ENCODE measurements at regions not wholly inside any gene's neighbourhood (a gene's known extent, or its start where the extent isn't known, plus 50 kb on each side); places are given as distances from the start of the nearest gene placed in this dataset.
A peak's percentile ranks its signal among the peaks of the same experiment; 100 is the strongest.
"Not testable (repeated sequence)": the region's sequence is repeated elsewhere in the genome, so short reads cannot be mapped to it uniquely, and the experiment has no call there.

DNA sequence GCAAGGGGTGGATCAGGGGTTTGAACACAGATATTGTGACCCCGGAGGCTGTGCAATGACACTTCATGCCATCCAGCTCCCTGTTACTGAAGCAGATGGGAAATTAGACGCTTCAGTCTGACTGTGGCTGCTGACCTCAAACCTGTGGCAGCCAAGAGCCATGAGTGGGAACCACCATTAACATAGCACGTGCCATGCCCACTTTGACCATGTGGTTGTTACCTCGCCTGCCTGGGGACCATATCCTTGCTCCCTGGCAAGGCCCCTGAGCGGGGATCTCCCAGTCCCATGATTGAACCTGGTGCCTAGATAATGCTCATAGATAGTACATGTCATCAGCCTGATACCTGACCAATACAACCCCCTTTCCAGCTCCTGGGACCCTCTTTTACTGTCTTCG, 68.9 kb downstream of the CYP26B1 start:
- DNase-seq, result no peak

DNA sequence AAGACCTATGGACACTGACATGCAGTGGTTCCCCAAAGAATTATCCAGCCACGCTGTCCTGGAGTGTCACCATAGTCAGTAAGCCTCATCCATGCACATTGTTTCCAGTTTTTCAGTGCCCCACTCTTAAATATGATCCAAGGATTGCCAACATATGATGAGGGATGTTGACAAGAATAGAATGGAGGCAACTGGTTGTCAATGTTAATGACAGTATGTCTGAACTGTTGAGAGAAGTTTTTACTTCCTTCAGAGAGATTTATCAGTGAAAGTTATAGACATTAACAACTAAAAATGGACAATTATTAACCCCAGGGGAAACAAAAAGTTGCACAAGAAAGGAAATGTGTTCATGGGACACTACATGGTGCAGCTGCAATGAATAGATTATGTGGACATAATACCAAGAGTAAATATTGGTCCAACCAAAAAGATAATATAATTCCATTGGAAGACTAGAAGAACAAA, 69.9 kb downstream of the CYP26B1 start:
- DNase-seq, result no peak

DNA sequence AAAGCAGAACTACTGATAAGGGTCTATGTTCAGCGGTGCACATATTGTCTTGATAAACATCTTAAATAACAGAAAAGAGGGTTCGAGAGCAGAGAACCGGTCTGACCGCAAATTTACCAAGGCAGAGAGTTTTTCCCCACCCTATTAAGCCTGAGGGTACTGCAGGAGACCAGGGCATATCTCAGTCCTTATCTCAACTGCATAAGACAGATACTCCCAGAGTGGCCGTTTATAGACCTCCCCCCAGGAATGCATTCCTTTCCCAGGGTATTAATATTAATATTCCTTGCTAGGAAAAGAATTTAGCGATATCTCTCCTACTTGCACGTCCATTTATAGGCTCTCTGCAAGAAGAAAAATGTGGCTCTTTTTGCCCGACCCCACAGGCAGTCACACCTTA, 74.3 kb downstream of the CYP26B1 start:
- not testable (repeated sequence) for DNase-seq

DNA sequence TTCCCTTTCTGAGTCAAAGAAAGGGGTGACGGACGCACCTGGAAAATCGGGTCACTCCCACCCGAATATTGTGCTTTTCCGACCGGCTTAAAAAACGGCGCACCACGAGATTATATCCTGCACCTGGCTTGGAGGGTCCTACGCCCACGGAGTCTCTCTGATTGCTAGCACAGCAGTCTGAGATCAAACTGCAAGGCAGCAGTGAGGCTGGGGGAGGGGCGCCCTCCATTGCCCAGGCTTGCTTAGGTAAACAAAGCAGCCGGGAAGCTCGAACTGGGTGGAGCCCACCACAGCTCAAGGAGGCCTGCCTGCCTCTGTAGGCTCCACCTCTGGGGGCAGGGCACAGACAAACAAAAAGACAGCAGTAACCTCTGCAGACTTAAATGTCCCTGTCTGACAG, 83.5 kb downstream of the CYP26B1 start:
- DNase-seq, result not testable (repeated sequence)

DNA sequence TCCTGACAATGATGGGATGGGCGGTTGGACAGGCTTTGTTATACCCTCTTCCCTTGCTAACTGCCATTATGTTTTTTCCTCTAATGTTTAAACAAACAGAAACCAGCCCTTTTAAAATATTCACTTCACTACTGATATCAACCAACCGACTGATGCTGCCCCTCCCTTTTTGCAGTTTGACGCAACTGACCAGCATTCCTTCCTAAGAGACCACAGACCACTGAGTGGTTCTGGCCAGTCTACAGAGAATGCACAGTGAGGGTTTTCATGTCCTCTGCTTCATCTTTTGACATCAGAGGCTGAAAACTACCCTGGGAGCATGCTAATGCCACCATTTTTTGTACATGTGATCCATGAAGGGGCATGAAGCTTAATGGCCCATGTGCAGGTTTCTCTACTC, 85.3 kb downstream of the CYP26B1 start:
- DNase-seq, result no peak

DNA sequence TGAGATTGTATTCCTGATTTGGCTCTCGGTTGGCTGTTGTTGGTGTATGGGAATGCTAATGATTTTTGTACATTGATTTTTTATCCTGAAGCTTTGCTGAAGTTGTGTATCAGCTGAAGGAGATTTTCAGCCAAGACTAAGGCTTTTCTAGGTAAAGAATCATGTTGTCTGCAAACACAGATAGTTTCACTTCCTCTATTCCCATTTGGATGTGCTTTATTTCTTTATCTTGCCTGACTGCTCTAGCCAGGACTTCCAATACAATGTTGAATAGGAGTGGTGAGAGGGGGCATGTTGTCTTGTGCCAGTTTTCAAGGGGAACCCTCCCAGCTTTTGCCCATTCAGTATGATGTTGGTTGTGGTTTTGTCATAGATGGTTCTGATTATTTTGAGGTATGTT, 90.4 kb downstream of the CYP26B1 start:
- DNase-seq, result no peak

DNA sequence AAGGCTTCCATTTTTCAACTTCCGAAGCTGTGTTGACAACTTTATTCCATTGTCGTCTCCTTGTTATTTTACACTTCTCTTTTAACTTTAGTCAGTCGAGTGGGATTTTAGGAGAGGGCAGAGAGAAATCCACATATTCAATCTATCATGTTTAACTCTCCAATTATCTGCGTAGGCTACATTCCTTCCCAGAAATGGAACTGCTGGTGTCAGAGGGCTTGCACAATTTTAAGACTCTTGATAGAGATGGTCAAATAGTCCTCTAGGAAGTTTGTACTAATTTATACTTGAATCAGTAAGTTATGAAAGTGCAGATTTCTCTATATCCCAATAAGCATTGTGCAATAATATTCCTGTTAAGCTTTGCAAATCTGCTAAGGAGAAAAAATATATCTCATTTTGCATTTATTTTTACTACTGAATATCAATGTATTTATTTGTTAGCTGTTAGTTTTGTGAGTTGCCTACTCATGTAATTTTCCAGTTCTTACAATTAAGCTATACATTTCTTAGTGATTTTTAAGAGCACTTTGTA, 95.6 kb downstream of the CYP26B1 start:
- no peak for DNase-seq

DNA sequence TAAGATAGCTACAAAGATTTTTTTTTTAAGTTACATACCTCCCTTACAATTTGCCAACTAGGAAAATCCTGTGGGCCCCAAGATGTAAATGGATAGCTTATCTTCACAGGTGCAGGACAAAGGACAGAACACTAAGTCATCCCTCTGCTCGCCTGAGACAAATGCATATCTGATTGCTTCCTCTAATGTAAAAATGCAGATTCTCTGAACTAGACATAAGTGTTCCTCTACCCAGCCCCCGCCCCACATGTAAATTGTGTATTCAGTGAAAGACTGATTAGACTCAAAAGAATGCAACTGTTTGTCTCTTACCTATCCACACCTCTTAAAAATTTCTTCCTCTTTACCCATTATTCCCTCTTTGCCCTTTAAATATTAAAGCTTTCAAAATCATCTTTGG, 96.5 kb downstream of the CYP26B1 start:
- no peak for DNase-seq

DNA sequence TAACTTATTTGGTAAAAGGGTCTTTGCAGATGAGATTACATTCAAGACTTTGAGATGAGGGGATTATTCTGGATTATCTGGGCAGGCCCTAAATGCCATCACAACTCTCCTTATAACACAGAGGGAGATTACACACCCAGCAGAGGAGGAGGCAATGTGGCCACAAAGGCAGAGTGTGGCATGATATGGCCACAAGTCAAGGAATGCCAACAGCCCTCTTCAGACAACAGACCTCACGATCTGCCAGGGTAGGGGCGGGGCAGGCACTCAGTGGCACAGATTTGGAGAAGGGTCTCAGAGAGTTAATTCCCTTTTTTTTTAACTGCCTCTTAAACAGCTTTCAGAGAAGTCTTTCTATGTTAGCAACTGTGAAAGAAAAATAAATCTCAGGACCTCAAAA, 96.9 kb downstream of the CYP26B1 start:
- DNase-seq, result no peak

DNA sequence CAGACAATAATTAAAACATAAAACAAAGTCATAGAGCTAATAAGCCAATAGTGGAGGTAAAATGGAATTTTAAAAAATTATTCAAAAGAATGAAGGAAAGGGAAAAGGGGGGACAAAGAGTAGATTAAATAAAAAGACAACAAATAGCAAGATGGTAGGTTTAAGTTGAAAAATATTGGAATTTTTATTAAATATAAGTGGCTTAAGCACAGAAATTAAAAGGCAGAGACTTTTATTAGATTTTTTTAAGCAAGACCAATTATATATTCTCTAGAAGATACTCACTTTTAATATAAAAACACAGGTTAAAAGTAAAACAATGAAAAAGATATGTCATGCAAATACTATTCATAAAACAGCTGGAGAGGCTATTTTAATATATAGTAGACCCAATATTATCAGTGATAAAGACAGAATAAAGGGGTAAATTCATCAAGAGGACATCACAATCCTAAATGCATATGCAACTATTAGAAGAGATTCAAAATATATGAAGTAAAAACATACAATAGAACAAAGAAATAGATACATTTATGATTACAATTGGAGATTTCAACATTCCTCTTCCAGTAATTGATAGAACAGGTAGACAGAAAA, 98.7 kb downstream of the CYP26B1 start:
- no peak for DNase-seq

DNA sequence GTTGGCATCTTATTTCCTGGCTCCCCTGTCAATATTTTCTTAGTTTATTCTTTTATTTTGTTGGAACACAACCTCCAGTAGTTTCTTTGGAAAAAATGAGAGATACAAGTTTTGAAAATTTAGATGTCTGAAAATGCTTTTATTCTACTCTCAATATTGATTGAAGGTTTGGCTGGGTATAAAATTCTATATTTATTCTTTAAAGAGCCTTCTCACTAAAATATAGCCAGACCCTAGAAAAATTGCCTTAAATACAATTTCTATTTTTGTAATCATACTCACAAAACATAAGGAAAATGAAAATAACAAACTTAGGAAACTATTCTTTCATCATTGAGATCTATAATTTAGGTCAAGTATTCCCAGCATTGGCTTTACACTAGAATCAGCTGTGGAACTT, 103.7 kb downstream of the CYP26B1 start:
- DNase-seq, result no peak

DNA sequence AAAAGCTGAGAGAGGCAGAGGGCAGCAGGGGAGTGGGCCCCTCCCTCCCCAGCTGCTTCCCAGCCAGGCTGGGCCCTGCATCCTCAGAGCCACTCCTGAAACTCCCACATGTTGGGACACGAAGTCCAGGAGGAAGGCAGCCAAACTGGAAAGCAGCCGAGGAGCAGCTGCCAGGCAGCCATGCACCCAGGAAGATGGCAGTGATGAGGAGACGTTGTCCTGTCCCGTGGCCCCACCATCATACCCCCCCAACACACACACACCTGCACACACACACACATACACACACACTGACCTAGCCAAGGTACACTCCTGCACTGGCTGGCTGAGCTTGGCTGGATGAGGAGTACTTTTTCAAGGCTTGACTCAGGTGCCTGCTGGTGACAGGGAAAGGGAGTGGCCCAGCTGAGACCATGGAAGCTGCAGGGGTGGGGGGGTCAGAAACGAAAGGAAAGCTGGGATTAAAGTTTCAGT, 106.0 kb downstream of the CYP26B1 start:
- no peak for DNase-seq

DNA sequence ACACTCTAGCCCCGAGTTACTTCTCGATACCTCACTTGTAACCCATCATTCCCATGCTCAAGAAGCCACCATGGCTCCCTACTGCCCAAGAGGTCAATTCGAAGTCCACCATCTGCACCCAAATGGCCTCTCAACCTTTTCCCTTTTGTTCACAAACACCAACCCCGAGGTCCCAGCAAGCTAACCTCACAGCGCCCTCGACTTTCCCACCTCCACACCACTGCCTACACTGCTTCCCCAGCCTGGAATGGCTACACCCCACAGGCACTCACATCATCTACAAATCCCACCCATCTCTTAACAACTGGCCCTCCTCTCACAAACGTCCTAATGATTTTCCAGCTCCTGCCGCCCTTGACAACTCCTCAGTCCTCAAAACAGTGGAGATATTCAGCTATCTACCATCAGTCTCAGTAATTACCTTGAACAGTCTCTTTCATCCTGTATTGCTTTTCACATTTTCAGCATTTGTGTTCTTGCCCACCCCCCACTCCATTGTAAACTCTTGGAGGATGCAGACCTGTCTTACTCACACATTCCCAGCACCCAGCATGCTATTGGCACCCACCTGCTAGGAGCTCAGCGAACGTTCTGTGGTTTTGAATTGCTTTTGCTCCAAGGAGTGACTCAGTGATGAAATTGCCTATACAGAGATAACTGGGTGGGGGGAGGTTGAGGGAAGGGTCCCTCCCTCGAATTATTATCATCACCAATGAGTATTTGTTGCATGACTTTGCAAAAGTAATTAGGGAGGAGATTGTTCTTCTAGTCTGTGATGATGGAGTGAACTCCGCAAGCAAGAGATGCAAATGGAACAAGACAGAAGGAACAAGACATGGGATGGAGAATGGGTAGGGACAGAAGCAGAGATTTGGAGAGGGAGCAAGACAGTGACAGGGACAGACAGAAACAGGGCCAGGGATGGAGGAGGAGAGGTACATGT, 106.8 kb downstream of the CYP26B1 start:
- peak; percentile 57 for DNase-seq

DNA sequence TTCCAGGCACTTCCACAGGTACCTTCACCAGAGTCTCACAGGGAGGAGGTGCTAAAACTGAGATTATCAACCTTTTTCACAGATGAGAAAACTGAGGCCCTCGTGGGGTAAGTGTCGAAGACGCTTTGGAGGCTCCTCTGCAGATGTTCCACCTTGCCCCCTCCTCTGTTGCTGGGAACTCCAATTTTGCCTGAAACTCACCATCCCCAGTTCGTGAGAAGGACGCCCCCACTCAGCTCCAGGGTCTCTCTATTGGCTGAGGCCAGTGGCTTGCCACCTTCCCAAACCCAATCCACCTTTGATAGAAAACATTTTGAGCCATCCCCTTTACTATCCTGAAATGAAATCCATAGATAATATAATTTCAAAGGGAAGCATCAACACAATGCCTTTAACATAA, 109.1 kb downstream of the CYP26B1 start:
- DNase-seq, result no peak

DNA sequence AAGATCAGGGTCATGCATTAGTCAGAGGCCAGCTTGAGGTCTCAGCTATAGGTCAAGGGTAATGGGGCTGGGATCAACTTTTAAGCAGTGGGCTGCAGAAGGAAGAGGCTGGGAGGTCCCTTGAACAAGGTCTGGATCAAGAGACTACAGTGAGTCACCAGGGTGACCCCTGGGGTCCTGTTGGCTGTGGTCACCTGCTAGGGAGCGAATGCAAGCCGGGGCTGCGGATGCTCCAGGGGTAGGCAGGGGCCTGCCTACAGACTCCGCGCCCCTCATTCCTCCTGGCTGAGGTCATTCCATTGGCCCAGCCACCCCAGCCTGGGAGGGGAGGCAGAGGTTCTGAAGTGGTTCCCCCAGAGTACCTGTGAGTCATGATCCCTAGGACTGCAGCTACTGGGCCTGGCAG, 110.4 kb downstream of the CYP26B1 start:
- DNase-seq, result no peak

DNA sequence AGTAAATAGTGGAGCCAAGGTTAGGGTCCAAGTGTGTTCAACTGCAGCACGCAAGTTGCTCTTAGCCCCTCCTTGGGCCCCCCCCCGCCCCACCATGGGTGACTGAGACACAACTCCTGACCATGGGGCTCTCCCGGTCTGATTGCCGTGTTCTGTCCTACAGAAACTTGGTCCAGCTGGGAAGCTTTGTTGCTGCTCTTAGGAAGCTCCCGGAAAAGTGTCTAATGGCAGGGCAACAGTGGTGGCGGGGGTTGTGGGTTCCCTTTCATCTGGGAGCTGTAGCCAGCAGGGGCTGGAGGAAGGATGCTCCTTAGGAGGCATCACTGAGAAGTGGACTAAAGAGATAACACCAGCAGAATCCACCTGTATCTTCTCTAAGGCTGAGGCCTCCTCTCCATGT, 111.1 kb downstream of the CYP26B1 start:
- no peak for DNase-seq

DNA sequence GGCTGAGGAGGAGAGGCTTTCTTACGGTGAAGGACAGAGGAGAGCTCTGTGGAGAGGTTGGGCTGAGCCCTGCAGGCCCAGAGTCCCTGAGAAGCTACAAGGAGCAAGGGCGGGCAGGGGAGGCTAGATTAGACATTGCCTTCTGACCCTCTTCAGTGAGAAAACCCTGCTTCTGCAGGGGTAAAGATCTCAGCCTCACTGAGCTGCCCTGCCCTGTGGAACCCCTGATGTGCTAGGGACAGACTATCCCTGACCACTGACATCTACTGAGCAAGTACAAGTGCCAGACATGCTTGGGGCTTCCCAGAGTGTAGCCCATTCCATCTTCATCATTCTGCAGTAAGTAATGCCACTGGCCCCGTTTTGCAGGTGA, 111.5 kb downstream of the CYP26B1 start:
- DNase-seq, result no peak

DNA sequence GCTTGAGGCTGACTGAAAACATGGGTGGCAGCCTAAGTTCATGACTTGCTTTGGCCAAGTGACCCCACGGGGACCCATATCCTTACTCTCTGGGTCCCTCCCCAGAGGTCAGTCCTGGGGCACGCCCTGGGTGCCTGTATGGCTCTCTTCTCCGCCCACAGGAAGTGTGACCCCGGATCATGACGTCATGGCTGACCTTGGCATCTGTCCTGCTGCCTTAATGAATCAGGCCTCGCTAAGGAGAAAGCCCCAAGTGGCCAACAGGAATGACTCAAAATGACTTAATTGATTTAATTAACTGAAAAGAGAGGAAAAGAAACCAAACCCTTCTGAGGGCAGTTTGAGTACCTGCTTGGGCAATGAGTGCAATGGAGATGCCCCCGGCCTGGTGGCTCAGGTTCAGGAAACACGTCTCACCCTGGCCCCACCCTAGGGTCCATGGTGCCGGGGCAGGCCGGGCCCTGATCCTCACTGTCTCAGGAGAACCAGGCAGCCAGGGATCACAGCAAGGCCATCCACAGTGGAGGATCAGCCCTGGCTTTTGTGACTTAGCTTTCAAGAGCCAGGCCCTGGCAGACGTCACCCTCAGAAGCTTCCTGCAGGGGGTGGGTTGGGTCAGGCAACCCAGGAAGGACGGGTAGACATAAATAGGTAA, 112.0 kb downstream of the CYP26B1 start:
- no peak for DNase-seq

DNA sequence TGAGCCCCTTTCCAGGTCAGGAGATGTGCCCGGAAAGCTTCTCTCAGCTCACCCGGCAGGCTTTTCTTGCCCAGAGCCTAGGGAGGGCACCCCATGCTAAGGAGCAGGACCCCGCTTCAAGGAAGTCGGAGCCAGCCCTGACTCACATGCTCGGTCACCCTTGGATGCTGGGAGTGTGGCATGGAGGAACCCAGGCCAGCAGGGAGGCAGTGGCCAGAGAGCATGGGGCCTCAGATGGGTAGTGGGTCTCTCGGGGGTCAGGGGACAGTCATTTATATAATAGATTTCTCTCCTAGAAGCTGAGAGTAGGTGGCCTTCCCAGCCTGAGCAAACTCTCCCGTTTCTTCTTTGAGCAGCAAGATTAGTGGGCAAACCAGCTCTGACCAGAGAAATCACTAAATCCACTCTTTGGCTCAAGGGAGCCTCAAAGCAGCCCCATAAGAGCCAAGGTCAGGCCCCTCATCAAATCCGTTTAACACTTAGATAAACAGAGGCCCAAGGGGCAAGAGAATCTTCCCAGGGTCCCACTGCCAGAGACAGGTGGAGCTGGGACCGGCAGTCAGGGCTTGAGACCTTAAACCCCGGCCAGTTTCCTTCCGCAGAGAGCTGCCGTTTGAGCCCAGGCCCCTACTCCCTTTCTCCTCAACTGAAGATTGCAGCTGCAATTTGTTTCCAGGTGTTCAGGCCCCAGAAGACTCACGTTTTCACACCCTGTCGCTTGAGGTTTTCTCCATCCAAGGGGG, 113.1 kb downstream of the CYP26B1 start:
- DNase-seq, result no peak

DNA sequence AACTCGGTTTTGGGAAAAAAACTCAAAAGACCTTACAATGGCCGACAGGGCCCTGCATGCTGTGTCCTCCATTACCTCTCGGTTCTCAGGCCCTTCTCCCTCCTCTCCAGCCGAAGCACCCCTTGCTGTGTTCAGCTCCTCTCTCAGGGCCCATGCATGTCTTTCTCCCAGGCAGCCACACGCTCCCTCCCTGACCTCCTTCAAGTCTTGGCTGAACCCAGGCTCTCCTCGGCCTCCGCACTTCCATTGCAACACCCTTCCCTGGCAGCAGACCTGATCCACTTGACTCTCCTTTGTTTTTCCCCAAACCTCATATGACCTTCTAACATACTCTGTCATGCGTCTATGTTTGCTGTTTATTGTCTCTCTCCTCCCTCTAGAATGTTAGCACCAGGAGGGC, 114.0 kb downstream of the CYP26B1 start:
- no peak for DNase-seq

DNA sequence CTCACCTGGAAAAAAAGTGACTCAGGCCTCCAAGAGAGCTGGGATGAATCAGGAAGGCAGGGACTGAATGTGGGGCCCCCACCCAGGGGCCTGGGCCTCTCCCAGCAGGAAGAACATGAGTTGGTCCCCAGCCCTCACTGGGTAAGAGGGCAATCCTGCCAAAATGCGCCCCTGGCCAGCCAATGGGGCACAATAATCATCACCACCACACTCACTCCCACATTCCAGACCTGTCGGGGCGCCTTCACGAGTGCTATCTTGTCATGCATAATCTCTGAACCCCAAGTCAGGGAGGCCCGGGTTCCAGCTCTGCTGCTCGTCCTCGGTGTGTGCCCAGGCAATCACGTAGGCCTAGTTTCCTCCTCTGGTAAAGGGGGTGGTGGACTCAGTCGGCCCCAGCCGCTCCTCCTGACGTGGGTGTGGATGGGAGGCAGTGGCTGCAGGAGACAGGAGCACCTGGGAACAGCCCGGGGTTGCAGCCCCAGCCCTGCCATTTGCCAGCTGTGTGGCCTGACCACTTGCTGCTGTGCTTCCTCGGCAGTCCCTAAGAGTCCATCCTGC, 115.1 kb downstream of the CYP26B1 start:
- no peak for DNase-seq

DNA sequence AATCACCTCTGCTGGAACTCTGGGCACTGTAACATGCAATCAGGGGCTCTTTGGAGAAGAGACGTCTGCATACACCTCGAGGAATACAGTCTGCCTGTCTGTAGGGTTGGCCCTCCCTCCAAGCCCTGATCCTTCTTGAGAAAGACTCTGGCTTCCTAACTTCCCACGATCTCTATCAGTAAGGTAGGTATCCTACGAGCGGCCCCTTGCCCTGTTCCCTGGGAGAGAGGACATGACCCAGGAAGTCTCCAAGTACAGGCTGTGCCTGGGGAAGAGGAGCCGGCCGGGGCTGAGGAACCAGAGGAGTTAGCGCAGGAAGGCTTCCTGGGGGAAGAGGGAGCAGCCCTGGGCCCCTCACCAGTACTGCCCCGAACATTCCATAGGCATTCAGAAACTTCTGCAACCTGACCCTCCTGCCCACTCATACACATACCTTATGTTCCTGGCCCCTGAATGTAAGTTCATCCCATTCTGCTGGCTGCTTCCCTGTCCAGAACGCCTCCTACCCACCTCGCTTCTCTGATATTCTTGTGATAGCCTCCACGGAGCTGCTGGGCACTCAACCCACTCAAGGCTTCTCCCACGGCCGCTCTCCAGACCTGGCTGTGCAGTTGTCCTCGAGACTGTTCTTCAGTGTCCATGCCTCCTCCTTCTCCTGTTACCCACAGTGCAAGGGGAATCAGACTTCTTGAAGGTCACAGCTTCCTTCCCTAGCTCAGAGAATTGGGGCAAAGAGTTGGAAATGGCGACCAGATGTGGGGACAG, 116.1 kb downstream of the CYP26B1 start:
- no peak for DNase-seq
